ENCODE measurements at regions not wholly inside any gene's neighbourhood (a gene's known extent, or its start where the extent isn't known, plus 50 kb on each side); places are given as distances from the start of the nearest gene placed in this dataset.

- DNase-seq = no peak
These were observed 60.3 kb upstream of the IQSEC1 start for GRCh38 chr3:13133471-13133981.

GRCh38 chr3:13132731-13133410 lies 59.6 kb upstream of the IQSEC1 start:
- DNase-seq = no peak

- no peak for DNase-seq
These were observed 59.1 kb upstream of the IQSEC1 start for GRCh38 chr3:13132281-13132680.

- no peak for DNase-seq
These were observed 57.4 kb upstream of the IQSEC1 start for GRCh38 chr3:13130464-13131193.

GRCh38 chr3:13125092-13126015 lies 52.1 kb upstream of the IQSEC1 start:
- DNase-seq = no peak

- no peak for DNase-seq
These were observed 51.4 kb upstream of the IQSEC1 start for GRCh38 chr3:13124631-13125030.

- no peak for DNase-seq
These were observed 50.5 kb upstream of the IQSEC1 start for GRCh38 chr3:13123765-13124164.

GRCh38 chr3:13123013-13123654 lies 49.9 kb upstream of the IQSEC1 start:
- DNase-seq = no peak

Measured in DMS79 (cell line).